Liver (tissue), 3 donors: ENCODE measurements at regions not wholly inside any gene's neighbourhood (a gene's known extent, or its start where the extent isn't known, plus 50 kb on each side); places are given as distances from the start of the nearest gene placed in this dataset.

Experiments
- EGR1 ChIP-seq, 2 donors: IDR thresholded peaks; 2 replicates each; pipeline ENCODE4 v1.6.1; 2016 to 2018; ENCODE audit warnings: antibody characterized with exemption in 2 of 2, low read depth in 2 of 2
- HNF4A ChIP-seq, 2 donors: conservative IDR thresholded peaks; 2 replicates each; pipeline ENCODE4 v1.6.1; 2016; ENCODE audit warnings: antibody characterized with exemption in 2 of 2, mild to moderate bottlenecking in 2 of 2
- JUND ChIP-seq, 2 donors: IDR thresholded peaks; 2 replicates each; pipeline ENCODE4 v1.6.1; 2016; ENCODE audit warnings: antibody characterized with exemption in 2 of 2
- NR2F2 ChIP-seq: IDR thresholded peaks from 2 replicates; pipeline ENCODE4 v1.6.1; 2016; ENCODE audit warnings: antibody characterized with exemption
- RAD21 ChIP-seq, 2 donors: IDR thresholded peaks; 2 replicates each; pipeline ENCODE4 v1.6.1; 2016; ENCODE audit warnings: antibody characterized with exemption in 2 of 2, mild to moderate bottlenecking in 2 of 2
- SP1 ChIP-seq: IDR thresholded peaks from 2 replicates; pipeline ENCODE4 v1.6.1; 2018; ENCODE audit warnings: antibody characterized with exemption, mild to moderate bottlenecking
- TAF1 ChIP-seq: conservative IDR thresholded peaks from 2 replicates; pipeline ENCODE4 v1.6.1; 2016; ENCODE audit warnings: antibody characterized with exemption, mild to moderate bottlenecking
- YY1 ChIP-seq: IDR thresholded peaks from 2 replicates; pipeline ENCODE4 v1.6.1; 2016; ENCODE audit warnings: antibody characterized with exemption, mild to moderate bottlenecking
- TF ChIP-seq, protein P1 (sequence below): IDR thresholded peaks from 2 replicates; pipeline ENCODE4 v1.6.1; 2016; ENCODE audit warnings: antibody characterized with exemption
- TF ChIP-seq, protein P2 (sequence below): fragments of 150-350 bp; IDR thresholded peaks from 2 replicates; pipeline ENCODE4 v1.5.1; 2017; ENCODE audit warnings: improper control_type of control experiment, low read depth, low read length; ENCODE audit not compliant: missing input control
- TF ChIP-seq, protein P3 (sequence below): IDR thresholded peaks from 2 replicates; pipeline ENCODE4 v1.6.1; 2016; ENCODE audit warnings: antibody characterized with exemption
- TF ChIP-seq, protein P4 (sequence below): IDR thresholded peaks from 2 replicates; pipeline ENCODE4 v1.6.1; 2016; ENCODE audit warnings: antibody characterized with exemption, mild to moderate bottlenecking
- TF ChIP-seq, protein P5 (sequence below): IDR thresholded peaks from 2 replicates; pipeline ENCODE4 v1.6.1; 2016; ENCODE audit warnings: antibody characterized with exemption
- donor health status: healthy.
- donor health status: healthy.

DNA sequence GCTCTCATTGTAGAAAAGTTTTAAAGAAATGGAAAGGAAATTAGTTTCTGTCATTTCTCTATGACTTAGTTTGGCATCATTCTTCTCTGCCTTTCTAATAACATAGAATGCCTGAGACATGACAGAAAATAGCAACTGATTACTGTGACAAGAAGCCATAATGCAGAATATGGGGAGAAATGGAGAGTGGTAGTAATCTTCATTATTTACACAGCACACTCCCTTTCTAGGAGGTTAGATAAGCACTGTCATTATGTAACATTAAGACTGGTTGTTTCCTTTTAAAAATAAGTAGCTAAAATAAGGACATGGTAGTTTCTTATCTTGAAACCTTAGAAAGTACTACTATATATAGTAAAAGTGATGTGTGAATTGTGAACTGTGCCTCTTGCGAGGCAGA, 1227.9 kb upstream of the PABPC4L start:
- TF ChIP-seq, protein P1, sequence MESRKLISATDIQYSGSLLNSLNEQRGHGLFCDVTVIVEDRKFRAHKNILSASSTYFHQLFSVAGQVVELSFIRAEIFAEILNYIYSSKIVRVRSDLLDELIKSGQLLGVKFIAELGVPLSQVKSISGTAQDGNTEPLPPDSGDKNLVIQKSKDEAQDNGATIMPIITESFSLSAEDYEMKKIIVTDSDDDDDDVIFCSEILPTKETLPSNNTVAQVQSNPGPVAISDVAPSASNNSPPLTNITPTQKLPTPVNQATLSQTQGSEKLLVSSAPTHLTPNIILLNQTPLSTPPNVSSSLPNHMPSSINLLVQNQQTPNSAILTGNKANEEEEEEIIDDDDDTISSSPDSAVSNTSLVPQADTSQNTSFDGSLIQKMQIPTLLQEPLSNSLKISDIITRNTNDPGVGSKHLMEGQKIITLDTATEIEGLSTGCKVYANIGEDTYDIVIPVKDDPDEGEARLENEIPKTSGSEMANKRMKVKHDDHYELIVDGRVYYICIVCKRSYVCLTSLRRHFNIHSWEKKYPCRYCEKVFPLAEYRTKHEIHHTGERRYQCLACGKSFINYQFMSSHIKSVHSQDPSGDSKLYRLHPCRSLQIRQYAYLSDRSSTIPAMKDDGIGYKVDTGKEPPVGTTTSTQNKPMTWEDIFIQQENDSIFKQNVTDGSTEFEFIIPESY: no peak
- no peak for TF ChIP-seq RAD21 (IDR thresholded peaks at IDR 0.05)
- TF ChIP-seq, protein P2, sequence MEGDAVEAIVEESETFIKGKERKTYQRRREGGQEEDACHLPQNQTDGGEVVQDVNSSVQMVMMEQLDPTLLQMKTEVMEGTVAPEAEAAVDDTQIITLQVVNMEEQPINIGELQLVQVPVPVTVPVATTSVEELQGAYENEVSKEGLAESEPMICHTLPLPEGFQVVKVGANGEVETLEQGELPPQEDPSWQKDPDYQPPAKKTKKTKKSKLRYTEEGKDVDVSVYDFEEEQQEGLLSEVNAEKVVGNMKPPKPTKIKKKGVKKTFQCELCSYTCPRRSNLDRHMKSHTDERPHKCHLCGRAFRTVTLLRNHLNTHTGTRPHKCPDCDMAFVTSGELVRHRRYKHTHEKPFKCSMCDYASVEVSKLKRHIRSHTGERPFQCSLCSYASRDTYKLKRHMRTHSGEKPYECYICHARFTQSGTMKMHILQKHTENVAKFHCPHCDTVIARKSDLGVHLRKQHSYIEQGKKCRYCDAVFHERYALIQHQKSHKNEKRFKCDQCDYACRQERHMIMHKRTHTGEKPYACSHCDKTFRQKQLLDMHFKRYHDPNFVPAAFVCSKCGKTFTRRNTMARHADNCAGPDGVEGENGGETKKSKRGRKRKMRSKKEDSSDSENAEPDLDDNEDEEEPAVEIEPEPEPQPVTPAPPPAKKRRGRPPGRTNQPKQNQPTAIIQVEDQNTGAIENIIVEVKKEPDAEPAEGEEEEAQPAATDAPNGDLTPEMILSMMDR: no peak
- TF ChIP-seq, protein P3, sequence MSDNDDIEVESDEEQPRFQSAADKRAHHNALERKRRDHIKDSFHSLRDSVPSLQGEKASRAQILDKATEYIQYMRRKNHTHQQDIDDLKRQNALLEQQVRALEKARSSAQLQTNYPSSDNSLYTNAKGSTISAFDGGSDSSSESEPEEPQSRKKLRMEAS: no peak
- TF ChIP-seq SP1: no peak
- no peak for TF ChIP-seq YY1
- no peak for TF ChIP-seq EGR1 (IDR thresholded peaks at IDR 0.05; ENCODE audit: low read depth in 2 of 2)
- TF ChIP-seq TAF1: no peak
- TF ChIP-seq, protein P4, sequence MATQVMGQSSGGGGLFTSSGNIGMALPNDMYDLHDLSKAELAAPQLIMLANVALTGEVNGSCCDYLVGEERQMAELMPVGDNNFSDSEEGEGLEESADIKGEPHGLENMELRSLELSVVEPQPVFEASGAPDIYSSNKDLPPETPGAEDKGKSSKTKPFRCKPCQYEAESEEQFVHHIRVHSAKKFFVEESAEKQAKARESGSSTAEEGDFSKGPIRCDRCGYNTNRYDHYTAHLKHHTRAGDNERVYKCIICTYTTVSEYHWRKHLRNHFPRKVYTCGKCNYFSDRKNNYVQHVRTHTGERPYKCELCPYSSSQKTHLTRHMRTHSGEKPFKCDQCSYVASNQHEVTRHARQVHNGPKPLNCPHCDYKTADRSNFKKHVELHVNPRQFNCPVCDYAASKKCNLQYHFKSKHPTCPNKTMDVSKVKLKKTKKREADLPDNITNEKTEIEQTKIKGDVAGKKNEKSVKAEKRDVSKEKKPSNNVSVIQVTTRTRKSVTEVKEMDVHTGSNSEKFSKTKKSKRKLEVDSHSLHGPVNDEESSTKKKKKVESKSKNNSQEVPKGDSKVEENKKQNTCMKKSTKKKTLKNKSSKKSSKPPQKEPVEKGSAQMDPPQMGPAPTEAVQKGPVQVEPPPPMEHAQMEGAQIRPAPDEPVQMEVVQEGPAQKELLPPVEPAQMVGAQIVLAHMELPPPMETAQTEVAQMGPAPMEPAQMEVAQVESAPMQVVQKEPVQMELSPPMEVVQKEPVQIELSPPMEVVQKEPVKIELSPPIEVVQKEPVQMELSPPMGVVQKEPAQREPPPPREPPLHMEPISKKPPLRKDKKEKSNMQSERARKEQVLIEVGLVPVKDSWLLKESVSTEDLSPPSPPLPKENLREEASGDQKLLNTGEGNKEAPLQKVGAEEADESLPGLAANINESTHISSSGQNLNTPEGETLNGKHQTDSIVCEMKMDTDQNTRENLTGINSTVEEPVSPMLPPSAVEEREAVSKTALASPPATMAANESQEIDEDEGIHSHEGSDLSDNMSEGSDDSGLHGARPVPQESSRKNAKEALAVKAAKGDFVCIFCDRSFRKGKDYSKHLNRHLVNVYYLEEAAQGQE: no peak
- no peak for TF ChIP-seq NR2F2
- TF ChIP-seq, protein P5, sequence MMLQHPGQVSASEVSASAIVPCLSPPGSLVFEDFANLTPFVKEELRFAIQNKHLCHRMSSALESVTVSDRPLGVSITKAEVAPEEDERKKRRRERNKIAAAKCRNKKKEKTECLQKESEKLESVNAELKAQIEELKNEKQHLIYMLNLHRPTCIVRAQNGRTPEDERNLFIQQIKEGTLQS: no peak
- TF ChIP-seq JUND (IDR thresholded peaks at IDR 0.05): no peak
- TF ChIP-seq HNF4A (conservative IDR thresholded peaks at IDR 0.05): no peak
